Right atrium auricular region (tissue), 2 donors: ENCODE measurements at regions not wholly inside any gene's neighbourhood (a gene's known extent, or its start where the extent isn't known, plus 50 kb on each side); places are given as distances from the start of the nearest gene placed in this dataset.
A peak's percentile ranks its signal among the peaks of the same experiment; 100 is the strongest.
"Not testable (repeated sequence)": the region's sequence is repeated elsewhere in the genome, so short reads cannot be mapped to it uniquely, and the experiment has no call there.

Experiments
- DNase-seq: peaks from one replicate; pipeline ENCODE4 v3.0.0-alpha.2; 2019; ENCODE audit warnings: low spot score
- H3K27ac ChIP-seq, 2 donors: fragments of 200-600 bp; sonication (generic); 1 replicate in 1 of 2; 2 replicates in 1 of 2; pipeline ENCODE4 v1.5.1; 2016 to 2019
- H3K27me3 ChIP-seq, 2 donors: fragments of 200-600 bp; sonication (generic); one replicate each; pipeline versions ENCODE4 v1.5.1 to v1.6.0; 2017 to 2019
- H3K36me3 ChIP-seq: fragments of 200-600 bp; sonication (generic); one replicate; pipeline ENCODE4 v1.5.1; 2016
- H3K4me1 ChIP-seq, 2 donors: fragments of 200-600 bp; sonication (generic); one replicate each; pipeline versions ENCODE4 v1.5.1 to v1.6.0; 2017 to 2019
- H3K4me3 ChIP-seq, 2 donors: fragments of 200-600 bp; sonication (generic); 1 replicate in 1 of 2; 2 replicates in 1 of 2; pipeline ENCODE4 v1.5.1; 2017 to 2019; ENCODE audit warnings: mild to moderate bottlenecking in 1 of 2, moderate library complexity in 1 of 2
- H3K9me3 ChIP-seq, 2 donors: fragments of 200-600 bp; sonication (generic); one replicate each; pipeline ENCODE4 v1.5.1; 2019
- CTCF ChIP-seq, 2 donors: fragments of 200-600 bp; sonication (generic); IDR thresholded peaks; one replicate each; pipeline ENCODE4 v1.5.1; 2019; ENCODE audit warnings: antibody characterized with exemption in 2 of 2

- Histone ChIP-seq H3K27me3 (no peaks in the 10 kb centered on the region), H3K9me3 (no peaks in the 10 kb centered on the region), H3K4me3 (peak overlapping the region; percentile 41 to 47), H3K36me3 (no peaks in the 10 kb centered on the region), H3K27ac (peak overlapping the region; percentile 81 to 96), H3K4me1 (peaks cover 0 to 24% of the 10 kb centered on the region in 2 donors)
- TF ChIP-seq CTCF (IDR thresholded peaks at IDR 0.05): no peak
- DNase-seq: peak; percentile 73
Measured at GRCh38 chr3:126287536-126288241, 69.5 kb downstream of the KLF15 start.

- TF ChIP-seq CTCF (IDR thresholded peaks at IDR 0.05): no peak
- H3K9me3 ChIP-seq: no peaks in the 10 kb centered on the region
- H3K27me3 ChIP-seq: no peaks in the 10 kb centered on the region
- peak overlapping the region; percentile 41 to 47 for H3K4me3 ChIP-seq
- no peak for DNase-seq
- H3K4me1 ChIP-seq: peaks cover 0 to 24% of the 10 kb centered on the region in 2 donors
- peak overlapping the region; percentile 81 to 96 for H3K27ac ChIP-seq
- H3K36me3 ChIP-seq: no peaks in the 10 kb centered on the region
Measured at GRCh38 chr3:126287171-126287535, 70.1 kb downstream of the KLF15 start.

- Histone ChIP-seq H3K27me3 (no peaks in the 10 kb centered on the region), H3K4me3 (no peak overlapping the region), H3K36me3 (no peaks in the 10 kb centered on the region), H3K27ac (peak overlapping the region in 1 of 2 donors; percentile 96), H3K4me1 (peaks cover 0 to 24% of the 10 kb centered on the region in 2 donors), H3K9me3 (no peaks in the 10 kb centered on the region)
- TF ChIP-seq CTCF (IDR thresholded peaks at IDR 0.05): no peak
- DNase-seq: no peak
Measured at GRCh38 chr3:126285369-126285768, 71.8 kb downstream of the KLF15 start.

- no peaks in the 10 kb centered on the region for H3K27me3 ChIP-seq
- H3K4me3 ChIP-seq: no peak overlapping the region
- no peak for TF ChIP-seq CTCF (IDR thresholded peaks at IDR 0.05)
- H3K27ac ChIP-seq: no peak overlapping the region
- peaks cover 0 to 24% of the 10 kb centered on the region in 2 donors for H3K4me1 ChIP-seq
- no peak for DNase-seq
- H3K9me3 ChIP-seq: no peaks in the 10 kb centered on the region
- H3K36me3 ChIP-seq: no peaks in the 10 kb centered on the region
Measured at GRCh38 chr3:126284258-126284904, 72.8 kb downstream of the KLF15 start.

- not testable (repeated sequence) for H3K27ac ChIP-seq, H3K9me3 ChIP-seq, H3K27me3 ChIP-seq, H3K36me3 ChIP-seq, DNase-seq, H3K4me3 ChIP-seq
- H3K4me1 ChIP-seq: peaks cover 0 to 22% of the 10 kb centered on the region in 2 donors
Measured at GRCh38 chr3:126283651-126284050, 73.6 kb downstream of the KLF15 start.

- H3K9me3 ChIP-seq: no peaks in the 10 kb centered on the region
- H3K4me1 ChIP-seq: no peaks in the 10 kb centered on the region
- no peaks in the 10 kb centered on the region for H3K27me3 ChIP-seq
- TF ChIP-seq CTCF (IDR thresholded peaks at IDR 0.05): no peak
- H3K27ac ChIP-seq: no peak overlapping the region
- no peak overlapping the region for H3K4me3 ChIP-seq
- no peak for DNase-seq
- no peaks in the 10 kb centered on the region for H3K36me3 ChIP-seq
Measured at GRCh38 chr3:126279853-126280252, 77.4 kb downstream of the KLF15 start.
